NAMALWA (cell line): ENCODE measurements at regions not wholly inside any gene's neighbourhood (a gene's known extent, or its start where the extent isn't known, plus 50 kb on each side); places are given as distances from the start of the nearest gene placed in this dataset.
"Not testable (repeated sequence)": the region's sequence is repeated elsewhere in the genome, so short reads cannot be mapped to it uniquely, and the experiment has no call there.

Source experiments
- DNase-seq: peaks from one replicate; pipeline ENCODE4 v3.0.0-alpha.2; 2015; ENCODE audit warnings: low spot score

GRCh38 chr16:88321635-88322499 lies 60.9 kb upstream of the ZNF469 start:
- no peak for DNase-seq

GRCh38 chr16:88322500-88322970 lies 60.2 kb upstream of the ZNF469 start:
- no peak for DNase-seq

GRCh38 chr16:88323041-88323440 lies 59.7 kb upstream of the ZNF469 start:
- DNase-seq = no peak

- DNase-seq = no peak
Observed at GRCh38 chr16:88323546-88324330, 59.0 kb upstream of the ZNF469 start.

GRCh38 chr16:88325087-88325750 lies 57.5 kb upstream of the ZNF469 start:
- no peak for DNase-seq

- no peak for DNase-seq
Observed at GRCh38 chr16:88325976-88326375, 56.8 kb upstream of the ZNF469 start.

GRCh38 chr16:88326611-88327485 lies 55.9 kb upstream of the ZNF469 start:
- no peak for DNase-seq

- DNase-seq = no peak
Observed at GRCh38 chr16:88327561-88328312, 55.0 kb upstream of the ZNF469 start.

- DNase-seq = no peak
Observed at GRCh38 chr16:88328313-88328980, 54.3 kb upstream of the ZNF469 start.

- DNase-seq = no peak
Observed at GRCh38 chr16:88329726-88330700, 52.7 kb upstream of the ZNF469 start.

GRCh38 chr16:88330971-88331890 lies 51.5 kb upstream of the ZNF469 start:
- DNase-seq = no peak

- no peak for DNase-seq
Observed at GRCh38 chr16:88331989-88332920, 50.5 kb upstream of the ZNF469 start.

- not testable (repeated sequence) for DNase-seq
Observed at GRCh38 chr16:88332921-88333825, 49.6 kb upstream of the ZNF469 start.
